ENCODE measurements at regions not wholly inside any gene's neighbourhood (a gene's known extent, or its start where the extent isn't known, plus 50 kb on each side); places are given as distances from the start of the nearest gene placed in this dataset.
"Not testable (repeated sequence)": the region's sequence is repeated elsewhere in the genome, so short reads cannot be mapped to it uniquely, and the experiment has no call there.

DNA sequence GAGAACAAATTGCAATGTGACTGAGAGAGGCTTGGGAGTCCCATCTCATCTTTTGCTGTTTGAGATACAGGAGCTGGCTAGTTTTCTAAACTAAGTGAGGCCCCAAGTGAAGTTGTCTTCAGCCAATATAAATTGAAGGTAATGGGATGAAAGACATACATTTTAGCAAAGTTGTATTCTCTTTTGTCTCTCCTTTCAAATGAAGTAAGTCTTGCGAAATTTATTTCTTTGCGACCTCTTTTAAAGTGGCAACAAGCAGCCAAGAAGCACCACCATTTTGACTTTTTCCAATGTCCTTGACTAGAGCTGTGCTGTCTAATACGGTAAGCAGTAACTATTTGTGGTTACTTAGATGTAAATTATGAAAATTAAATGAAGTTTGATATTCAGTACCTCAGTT lies 385.7 kb downstream of the USP25 start:
- H3K4me1 ChIP-seq (ENCODE audit: control insufficient read depth, insufficient read depth, low read length): no peaks in the 10 kb centered on the region
- no peak overlapping the region for H3K9ac ChIP-seq (ENCODE audit: low read length in 2 of 2)
- H3K4me3 ChIP-seq (ENCODE audit: low read length in 2 of 2): no peak overlapping the region
- H3K27me3 ChIP-seq (ENCODE audit: control insufficient read depth in 1 of 2, insufficient read depth in 2 of 2, low read length in 2 of 2): no peaks in the 10 kb centered on the region
- H3K27ac ChIP-seq (ENCODE audit: low read length): no peak overlapping the region
- no peaks in the 10 kb centered on the region for H3K9me3 ChIP-seq (ENCODE audit: control insufficient read depth in 2 of 2, low read length in 2 of 2)
- H3K36me3 ChIP-seq (ENCODE audit: control insufficient read depth in 2 of 2, insufficient read depth in 2 of 2, low read length in 2 of 2): no peaks in the 10 kb centered on the region

DNA sequence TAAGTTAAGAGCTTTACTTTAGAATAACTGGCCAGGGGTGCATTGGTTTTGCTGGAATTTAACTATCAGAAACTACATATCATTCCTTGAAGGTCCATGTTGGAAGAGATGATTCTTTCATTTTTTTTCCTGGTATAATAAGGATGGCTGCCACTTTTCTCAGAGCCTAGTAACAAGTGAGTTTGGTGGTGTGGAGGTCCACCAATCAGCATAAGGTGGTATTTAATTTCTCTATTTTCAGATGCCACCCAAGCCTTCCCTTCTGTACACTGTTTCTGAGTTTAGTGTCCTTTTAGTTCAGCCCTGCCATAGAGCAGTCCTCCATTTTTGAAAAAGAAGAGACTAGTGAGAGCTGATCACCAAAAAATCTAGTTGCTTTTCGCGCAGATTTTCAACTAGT lies 386.3 kb downstream of the USP25 start:
- H3K27ac ChIP-seq (ENCODE audit: low read length): no peak overlapping the region
- H3K36me3 ChIP-seq (ENCODE audit: control insufficient read depth in 2 of 2, insufficient read depth in 2 of 2, low read length in 2 of 2): no peaks in the 10 kb centered on the region
- H3K9me3 ChIP-seq (ENCODE audit: control insufficient read depth in 2 of 2, low read length in 2 of 2): no peaks in the 10 kb centered on the region
- H3K9ac ChIP-seq (ENCODE audit: low read length in 2 of 2): no peak overlapping the region
- no peaks in the 10 kb centered on the region for H3K27me3 ChIP-seq (ENCODE audit: control insufficient read depth in 1 of 2, insufficient read depth in 2 of 2, low read length in 2 of 2)
- no peak overlapping the region for H3K4me3 ChIP-seq (ENCODE audit: low read length in 2 of 2)
- H3K4me1 ChIP-seq (ENCODE audit: control insufficient read depth, insufficient read depth, low read length): no peaks in the 10 kb centered on the region

DNA sequence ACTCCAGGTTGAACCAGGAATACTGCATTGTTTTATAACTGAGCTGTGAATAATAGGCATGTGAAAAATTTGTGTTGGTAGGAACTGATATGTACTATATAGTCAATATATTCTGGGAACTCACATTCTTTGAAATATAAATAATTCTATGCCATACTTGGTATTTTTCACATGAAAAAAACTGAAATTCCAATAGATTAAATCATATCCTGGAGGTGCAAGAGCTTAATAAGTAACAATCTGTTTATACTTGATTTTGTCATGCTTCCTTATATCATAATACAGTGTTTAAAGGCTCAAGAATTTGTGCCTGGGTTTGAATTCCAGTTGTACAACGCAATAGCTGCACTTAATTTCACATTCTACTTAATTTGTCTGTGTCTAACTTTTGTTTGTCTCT lies 387.0 kb downstream of the USP25 start:
- H3K4me3 ChIP-seq (ENCODE audit: low read length in 2 of 2): no peak overlapping the region
- H3K4me1 ChIP-seq (ENCODE audit: control insufficient read depth, insufficient read depth, low read length): no peaks in the 10 kb centered on the region
- H3K27ac ChIP-seq (ENCODE audit: low read length): no peak overlapping the region

DNA sequence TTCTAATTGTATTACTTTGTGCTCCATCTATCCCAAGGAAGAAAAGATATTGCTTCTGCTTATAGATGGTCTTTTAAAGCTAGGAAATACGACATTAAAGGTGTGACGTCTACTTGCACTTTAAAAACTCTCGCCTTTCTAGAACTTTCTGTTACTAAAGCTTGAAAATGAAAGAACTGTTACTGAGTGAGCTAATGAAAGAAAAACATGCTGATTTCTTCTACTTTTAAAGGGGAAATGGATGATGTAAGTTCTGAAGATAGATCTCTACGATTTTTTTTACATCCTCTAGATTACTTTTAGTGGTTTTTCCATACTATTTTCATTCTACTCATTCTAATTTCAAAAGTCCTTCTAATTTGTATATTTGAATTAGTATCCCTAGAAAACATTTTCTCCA lies 387.5 kb downstream of the USP25 start:
- Histone ChIP-seq H3K4me3 (ENCODE audit: low read length in 2 of 2) (no peak overlapping the region), H3K4me1 (ENCODE audit: control insufficient read depth, insufficient read depth, low read length) (no peaks in the 10 kb centered on the region), H3K27me3 (ENCODE audit: control insufficient read depth in 1 of 2, insufficient read depth in 2 of 2, low read length in 2 of 2) (no peaks in the 10 kb centered on the region), H3K9me3 (ENCODE audit: control insufficient read depth in 2 of 2, low read length in 2 of 2) (no peaks in the 10 kb centered on the region), H3K27ac (ENCODE audit: low read length) (no peak overlapping the region), H3K9ac (ENCODE audit: low read length in 2 of 2) (peak overlapping the region in 1 of 2 donors; percentile 39), H3K36me3 (ENCODE audit: control insufficient read depth in 2 of 2, insufficient read depth in 2 of 2, low read length in 2 of 2) (no peaks in the 10 kb centered on the region)

More for the DNA sequence above, 387.0 kb downstream of the USP25 start:
- Histone ChIP-seq H3K36me3 (ENCODE audit: control insufficient read depth in 2 of 2, insufficient read depth in 2 of 2, low read length in 2 of 2) (no peaks in the 10 kb centered on the region), H3K27me3 (ENCODE audit: control insufficient read depth in 1 of 2, insufficient read depth in 2 of 2, low read length in 2 of 2) (no peaks in the 10 kb centered on the region), H3K9me3 (ENCODE audit: control insufficient read depth in 2 of 2, low read length in 2 of 2) (no peaks in the 10 kb centered on the region), H3K9ac (ENCODE audit: low read length in 2 of 2) (no peak overlapping the region)

DNA sequence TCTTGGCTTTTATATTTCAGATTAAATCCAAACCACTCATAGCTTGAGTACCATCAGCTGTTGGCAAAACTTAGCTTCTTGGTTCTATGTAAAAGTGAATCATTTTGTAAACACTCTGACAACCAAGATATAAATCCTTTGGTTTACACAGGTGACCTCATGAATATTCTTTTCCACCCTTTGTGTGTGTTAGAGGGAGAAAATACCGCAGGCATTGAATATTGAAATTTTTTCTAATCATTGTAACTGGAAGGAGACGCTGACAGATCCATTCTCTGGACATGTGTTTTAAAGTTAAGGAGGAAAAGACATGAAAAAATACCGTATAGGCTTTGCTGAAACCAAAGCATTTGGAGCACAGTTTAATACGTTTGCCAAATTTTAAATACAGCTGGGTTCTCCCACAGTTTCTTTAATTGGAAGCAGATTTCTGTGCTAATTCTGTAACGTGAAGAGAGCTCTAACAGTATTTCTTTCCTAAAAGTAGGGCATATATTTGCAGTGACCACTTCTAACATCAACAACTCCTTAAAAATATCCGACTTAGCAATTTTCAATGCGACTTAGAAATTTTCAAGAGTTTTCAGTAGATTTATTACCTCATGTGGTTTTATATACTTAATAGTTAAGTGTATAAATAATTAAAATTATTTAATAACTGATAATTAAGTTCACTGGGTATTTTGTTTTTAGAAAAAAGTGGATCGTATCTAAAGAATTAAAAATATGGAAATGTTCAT lies 388.2 kb downstream of the USP25 start:
- Histone ChIP-seq H3K27me3 (ENCODE audit: control insufficient read depth in 1 of 2, insufficient read depth in 2 of 2, low read length in 2 of 2) (no peaks in the 10 kb centered on the region), H3K9me3 (ENCODE audit: control insufficient read depth in 2 of 2, low read length in 2 of 2) (no peaks in the 10 kb centered on the region), H3K9ac (ENCODE audit: low read length in 2 of 2) (peak overlapping the region in 1 of 2 donors; percentile 39), H3K4me3 (ENCODE audit: low read length in 2 of 2) (peak overlapping the region; percentile 26 to 40), H3K36me3 (ENCODE audit: control insufficient read depth in 2 of 2, insufficient read depth in 2 of 2, low read length in 2 of 2) (no peaks in the 10 kb centered on the region), H3K4me1 (ENCODE audit: control insufficient read depth, insufficient read depth, low read length) (no peaks in the 10 kb centered on the region), H3K27ac (ENCODE audit: low read length) (no peak overlapping the region)

DNA sequence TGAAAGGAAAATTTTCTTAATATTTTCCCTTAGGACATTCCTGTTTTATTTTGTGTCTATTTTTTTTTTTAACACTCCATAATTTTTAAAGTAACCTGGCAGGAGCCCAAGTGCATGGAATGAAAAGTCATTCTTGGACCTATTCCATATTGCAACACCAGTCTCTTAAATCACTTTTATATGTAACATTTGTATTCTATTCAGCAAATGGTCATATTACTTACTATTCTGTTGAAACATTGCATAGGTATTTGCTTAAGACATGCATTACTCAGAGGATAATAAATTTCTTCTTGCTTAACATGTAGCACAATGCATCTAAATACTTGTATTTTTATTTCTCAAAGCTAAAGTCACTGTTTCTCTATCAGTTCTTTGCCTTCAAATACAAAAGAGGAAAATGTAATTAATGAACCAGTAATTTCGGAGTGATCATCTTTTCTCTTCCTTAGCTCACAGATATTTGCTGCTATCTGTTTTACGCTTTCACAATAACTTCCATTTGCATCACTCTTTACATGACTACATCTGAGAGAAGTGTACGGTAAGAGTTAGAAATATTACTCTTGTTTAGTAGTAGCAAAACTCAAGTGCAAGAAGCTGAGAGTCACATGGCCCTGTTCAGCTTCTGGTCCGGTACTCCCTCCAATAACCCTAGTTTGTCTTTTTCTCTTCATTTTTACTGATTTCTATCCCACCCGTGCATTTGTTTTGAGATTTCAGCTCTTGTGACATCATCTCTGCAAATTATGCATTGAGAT lies 394.8 kb downstream of the USP25 start:
- Histone ChIP-seq H3K36me3 (ENCODE audit: control insufficient read depth in 2 of 2, insufficient read depth in 2 of 2, low read length in 2 of 2) (no peaks in the 10 kb centered on the region), H3K4me1 (ENCODE audit: control insufficient read depth, insufficient read depth, low read length) (no peaks in the 10 kb centered on the region), H3K27me3 (ENCODE audit: control insufficient read depth in 1 of 2, insufficient read depth in 2 of 2, low read length in 2 of 2) (no peaks in the 10 kb centered on the region), H3K9me3 (ENCODE audit: control insufficient read depth in 2 of 2, low read length in 2 of 2) (no peaks in the 10 kb centered on the region), H3K27ac (ENCODE audit: low read length) (no peak overlapping the region), H3K9ac (ENCODE audit: low read length in 2 of 2) (no peak overlapping the region), H3K4me3 (ENCODE audit: low read length in 2 of 2) (no peak overlapping the region)

DNA sequence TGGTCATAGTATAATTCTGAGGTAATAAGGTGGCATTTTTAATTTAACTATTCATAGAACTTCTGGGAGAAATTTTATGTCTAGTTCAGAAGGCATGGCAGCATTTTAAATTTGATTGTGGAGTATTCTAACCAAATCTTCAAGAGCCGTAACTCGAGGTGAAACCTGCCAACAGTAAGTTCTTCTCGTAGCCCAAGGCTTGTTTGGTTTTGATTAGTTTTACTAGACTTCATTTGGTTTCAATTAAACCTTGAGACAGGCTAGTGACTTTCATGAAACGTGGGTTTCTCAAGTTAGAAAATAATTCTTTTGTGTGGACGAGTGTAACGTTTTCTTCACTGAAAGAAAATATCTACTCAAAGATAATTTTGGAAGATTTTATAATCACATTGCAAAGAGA lies 395.5 kb downstream of the USP25 start:
- Histone ChIP-seq H3K4me3 (ENCODE audit: low read length in 2 of 2) (no peak overlapping the region), H3K36me3 (ENCODE audit: control insufficient read depth in 2 of 2, insufficient read depth in 2 of 2, low read length in 2 of 2) (no peaks in the 10 kb centered on the region), H3K9me3 (ENCODE audit: control insufficient read depth in 2 of 2, low read length in 2 of 2) (no peaks in the 10 kb centered on the region), H3K27ac (ENCODE audit: low read length) (no peak overlapping the region), H3K4me1 (ENCODE audit: control insufficient read depth, insufficient read depth, low read length) (no peaks in the 10 kb centered on the region), H3K9ac (ENCODE audit: low read length in 2 of 2) (no peak overlapping the region), H3K27me3 (ENCODE audit: control insufficient read depth in 1 of 2, insufficient read depth in 2 of 2, low read length in 2 of 2) (no peaks in the 10 kb centered on the region)

DNA sequence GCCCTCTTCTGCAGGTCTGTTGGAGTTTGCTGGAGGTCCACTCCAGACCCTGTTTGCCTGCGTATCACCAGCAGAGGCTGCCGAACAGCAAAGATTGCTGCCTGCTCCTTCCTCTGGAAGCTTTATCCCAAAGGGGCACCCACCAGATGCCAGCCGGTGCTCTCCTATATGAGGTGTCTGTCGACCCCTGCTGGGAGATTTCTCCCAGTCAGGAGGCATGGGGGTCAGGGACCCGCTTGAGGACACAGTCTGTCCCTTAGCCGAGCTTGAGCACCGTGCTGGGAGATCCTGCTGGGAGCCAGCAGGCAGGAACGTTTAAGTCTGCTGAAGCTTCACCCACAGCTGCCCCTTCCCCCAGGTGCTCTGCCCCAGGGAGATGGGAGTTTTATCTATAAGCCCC lies 402.7 kb downstream of the USP25 start:
- H3K27me3 ChIP-seq (ENCODE audit: control insufficient read depth in 1 of 2, insufficient read depth in 2 of 2, low read length in 2 of 2); H3K4me3 ChIP-seq (ENCODE audit: low read length in 2 of 2); H3K36me3 ChIP-seq (ENCODE audit: control insufficient read depth in 2 of 2, insufficient read depth in 2 of 2, low read length in 2 of 2); H3K9ac ChIP-seq (ENCODE audit: low read length in 2 of 2); H3K27ac ChIP-seq (ENCODE audit: low read length); H3K4me1 ChIP-seq (ENCODE audit: control insufficient read depth, insufficient read depth, low read length); H3K9me3 ChIP-seq (ENCODE audit: control insufficient read depth in 2 of 2, low read length in 2 of 2): not testable (repeated sequence)

DNA sequence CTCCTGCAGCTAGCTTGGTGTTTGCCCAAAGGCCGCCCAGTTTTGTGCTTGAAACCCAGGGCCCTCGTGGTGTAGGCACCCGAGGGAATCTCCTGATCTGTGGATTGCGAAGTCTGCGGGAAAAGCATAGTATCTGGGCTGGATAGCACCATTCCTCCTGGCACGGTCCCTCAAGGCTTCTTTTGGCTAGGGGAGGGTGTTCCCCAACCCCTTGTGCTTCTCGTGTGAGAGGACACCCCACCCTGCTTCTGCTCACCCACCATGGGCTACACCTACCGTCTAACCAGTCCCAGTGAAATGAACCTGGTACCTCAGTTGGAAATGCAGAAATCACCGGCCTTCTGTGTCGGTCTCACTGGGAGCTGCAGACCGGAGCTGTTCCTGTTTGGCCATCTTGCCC lies 403.5 kb downstream of the USP25 start:
- Histone ChIP-seq H3K9me3 (ENCODE audit: control insufficient read depth in 2 of 2, low read length in 2 of 2) (no peaks in the 10 kb centered on the region), H3K36me3 (ENCODE audit: control insufficient read depth in 2 of 2, insufficient read depth in 2 of 2, low read length in 2 of 2) (no peaks in the 10 kb centered on the region), H3K9ac (ENCODE audit: low read length in 2 of 2) (no peak overlapping the region), H3K4me3 (ENCODE audit: low read length in 2 of 2) (no peak overlapping the region), H3K4me1 (ENCODE audit: control insufficient read depth, insufficient read depth, low read length) (no peaks in the 10 kb centered on the region), H3K27me3 (ENCODE audit: control insufficient read depth in 1 of 2, insufficient read depth in 2 of 2, low read length in 2 of 2) (no peaks in the 10 kb centered on the region), H3K27ac (ENCODE audit: low read length) (no peak overlapping the region)

DNA sequence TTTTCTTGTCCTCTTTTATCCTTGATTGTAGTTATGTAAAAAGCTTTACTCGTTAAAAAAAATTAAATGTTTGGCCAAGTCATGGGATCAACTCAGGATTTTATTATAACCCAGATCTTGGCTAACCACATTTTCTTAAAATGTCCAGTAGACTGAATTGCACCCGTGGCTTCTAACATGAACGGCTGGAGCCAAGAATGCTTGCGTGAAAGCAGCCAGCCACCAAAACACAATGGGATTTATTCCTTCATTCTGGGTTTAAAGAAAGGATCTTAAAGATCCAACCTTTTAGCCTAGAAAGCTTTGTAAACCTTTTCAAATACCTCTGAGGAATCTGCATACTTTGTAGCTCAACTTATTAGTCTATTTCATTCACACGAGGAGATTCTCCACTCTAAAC lies 404.4 kb downstream of the USP25 start:
- no peaks in the 10 kb centered on the region for H3K27me3 ChIP-seq (ENCODE audit: control insufficient read depth in 1 of 2, insufficient read depth in 2 of 2, low read length in 2 of 2)
- H3K4me3 ChIP-seq (ENCODE audit: low read length in 2 of 2): no peak overlapping the region
- H3K4me1 ChIP-seq (ENCODE audit: control insufficient read depth, insufficient read depth, low read length): no peaks in the 10 kb centered on the region
- no peak overlapping the region for H3K9ac ChIP-seq (ENCODE audit: low read length in 2 of 2)
- H3K27ac ChIP-seq (ENCODE audit: low read length): no peak overlapping the region
- no peaks in the 10 kb centered on the region for H3K36me3 ChIP-seq (ENCODE audit: control insufficient read depth in 2 of 2, insufficient read depth in 2 of 2, low read length in 2 of 2)
- no peaks in the 10 kb centered on the region for H3K9me3 ChIP-seq (ENCODE audit: control insufficient read depth in 2 of 2, low read length in 2 of 2)

DNA sequence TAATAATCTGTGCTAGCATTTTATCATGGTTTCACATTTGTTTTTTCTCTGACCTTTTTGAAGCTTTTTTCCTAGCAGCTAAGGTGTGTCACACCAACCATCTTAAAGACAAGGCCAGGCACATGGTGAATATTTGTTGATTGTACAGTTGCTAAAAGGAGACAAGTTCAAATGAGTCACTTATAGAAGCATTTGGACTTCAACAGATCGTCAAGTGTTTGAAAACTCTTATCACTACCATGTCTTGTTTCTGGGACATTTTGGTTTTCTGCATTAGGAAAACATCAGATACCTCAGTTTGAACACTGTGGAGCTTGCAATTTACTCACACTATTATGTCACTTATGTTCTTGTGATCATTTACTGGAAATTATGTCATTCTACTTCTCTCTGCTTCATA lies 407.3 kb downstream of the USP25 start:
- Histone ChIP-seq H3K27me3 (ENCODE audit: control insufficient read depth in 1 of 2, insufficient read depth in 2 of 2, low read length in 2 of 2) (no peaks in the 10 kb centered on the region), H3K4me1 (ENCODE audit: control insufficient read depth, insufficient read depth, low read length) (no peaks in the 10 kb centered on the region), H3K4me3 (ENCODE audit: low read length in 2 of 2) (no peak overlapping the region), H3K9me3 (ENCODE audit: control insufficient read depth in 2 of 2, low read length in 2 of 2) (no peaks in the 10 kb centered on the region), H3K27ac (ENCODE audit: low read length) (no peak overlapping the region), H3K9ac (ENCODE audit: low read length in 2 of 2) (no peak overlapping the region), H3K36me3 (ENCODE audit: control insufficient read depth in 2 of 2, insufficient read depth in 2 of 2, low read length in 2 of 2) (no peaks in the 10 kb centered on the region)
